ENCODE measurements at regions not wholly inside any gene's neighbourhood (a gene's known extent, or its start where the extent isn't known, plus 50 kb on each side); places are given as distances from the start of the nearest gene placed in this dataset.
A peak's percentile ranks its signal among the peaks of the same experiment; 100 is the strongest.

GRCh38 chr1:84759756-84760155 is 69.5 kb upstream of the SSX2IP start:
- no peak for DNase-seq

DNA sequence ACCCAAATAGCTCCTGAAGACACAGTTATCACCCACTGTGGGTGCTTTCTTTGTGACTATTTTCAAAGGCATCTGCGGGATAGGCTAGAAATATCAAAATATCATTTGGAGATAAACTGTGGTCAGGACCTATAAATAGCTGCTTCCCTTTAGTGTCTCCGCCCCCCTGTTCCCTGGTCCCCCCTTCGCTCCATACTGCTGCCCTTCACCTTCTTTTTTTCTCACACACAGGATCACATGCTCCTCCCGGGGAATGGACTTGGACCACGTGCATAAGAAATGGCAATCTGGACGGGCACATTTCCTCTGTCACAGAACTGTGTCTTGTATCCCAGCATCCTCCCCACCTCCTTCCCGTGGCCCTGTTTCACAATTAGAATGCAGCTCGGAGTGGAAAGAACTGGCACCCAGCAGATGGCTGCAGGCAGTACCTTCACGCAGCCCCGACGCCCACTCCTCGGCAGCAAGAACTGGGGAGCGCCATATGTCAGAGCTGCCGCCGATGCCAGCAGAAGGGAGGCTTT is 68.8 kb upstream of the SSX2IP start:
- DNase-seq, result peak; percentile 48

GRCh38 chr1:84758476-84758875 is 68.2 kb upstream of the SSX2IP start:
- DNase-seq, result no peak

- DNase-seq, result no peak
These were observed 67.0 kb upstream of the SSX2IP start for GRCh38 chr1:84757301-84757700.

GRCh38 chr1:84756455-84757082 is 66.3 kb upstream of the SSX2IP start:
- no peak for DNase-seq

DNA sequence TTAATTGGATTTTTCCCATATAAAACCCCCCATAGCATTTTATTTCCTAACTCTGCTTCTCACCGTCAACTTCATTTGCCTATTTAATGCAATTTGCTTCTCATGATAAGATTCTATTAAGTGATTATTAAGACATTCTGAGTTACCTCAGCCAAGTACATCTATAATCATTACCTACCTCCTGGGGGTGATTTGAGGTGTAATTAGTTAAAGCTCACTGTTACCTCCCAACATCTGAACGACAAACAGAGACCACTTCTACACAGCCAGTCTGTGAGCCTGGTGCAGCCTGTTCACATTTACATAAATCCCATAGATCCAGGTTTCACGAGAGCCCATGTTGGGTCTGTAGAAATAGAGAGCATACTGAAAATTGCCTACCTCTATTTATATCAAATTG is 65.7 kb upstream of the SSX2IP start:
- no peak for DNase-seq

GRCh38 chr1:84755216-84755615 is 65.0 kb upstream of the SSX2IP start:
- no peak for DNase-seq

GRCh38 chr1:84754386-84754703 is 64.1 kb upstream of the SSX2IP start:
- no peak for DNase-seq

GRCh38 chr1:84753516-84754385 is 63.5 kb upstream of the SSX2IP start:
- DNase-seq, result peak; percentile 82

GRCh38 chr1:84750110-84750730 is 60.0 kb upstream of the SSX2IP start:
- DNase-seq, result no peak

GRCh38 chr1:84749427-84749826 is 59.2 kb upstream of the SSX2IP start:
- peak; percentile 12 for DNase-seq

DNA sequence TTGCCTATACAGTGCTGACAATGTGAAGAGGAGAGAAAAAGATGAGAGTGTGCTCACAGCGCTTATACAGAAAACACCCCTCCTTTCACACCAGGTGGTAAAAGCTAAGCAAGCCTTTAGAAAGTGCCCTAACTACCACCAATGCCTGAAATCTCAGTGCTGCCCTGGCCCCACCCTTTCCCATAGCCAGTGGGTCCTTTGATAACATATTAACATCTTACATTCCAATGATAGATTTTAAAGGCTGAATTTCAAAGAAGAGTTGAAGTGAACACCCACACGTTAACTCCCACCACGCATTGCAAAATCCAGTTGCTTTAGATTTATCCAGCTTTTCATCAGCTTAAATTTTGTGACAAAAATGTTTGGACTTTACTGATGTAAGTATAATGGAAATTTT is 58.1 kb upstream of the SSX2IP start:
- DNase-seq, result no peak

DNA sequence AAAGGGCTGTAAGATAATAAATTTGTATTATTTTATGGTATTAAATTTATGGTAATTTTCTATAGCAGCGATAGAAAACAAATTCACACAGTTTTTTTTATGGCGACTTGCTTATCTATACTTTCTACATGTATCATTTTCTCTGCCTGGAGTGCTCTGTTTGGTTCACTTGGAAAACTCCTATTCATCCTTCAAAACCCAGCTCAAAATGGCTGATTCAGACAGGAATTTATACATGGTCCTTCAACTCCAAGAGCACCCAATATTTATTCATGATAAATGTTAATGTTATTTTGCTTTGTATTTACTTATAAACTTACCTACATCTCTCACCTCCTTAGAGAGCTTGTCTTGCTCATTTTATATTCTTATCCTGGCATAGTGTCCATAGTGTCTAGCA is 55.6 kb upstream of the SSX2IP start:
- DNase-seq, result no peak

GRCh38 chr1:84743896-84744295 is 53.6 kb upstream of the SSX2IP start:
- DNase-seq, result no peak

DNA sequence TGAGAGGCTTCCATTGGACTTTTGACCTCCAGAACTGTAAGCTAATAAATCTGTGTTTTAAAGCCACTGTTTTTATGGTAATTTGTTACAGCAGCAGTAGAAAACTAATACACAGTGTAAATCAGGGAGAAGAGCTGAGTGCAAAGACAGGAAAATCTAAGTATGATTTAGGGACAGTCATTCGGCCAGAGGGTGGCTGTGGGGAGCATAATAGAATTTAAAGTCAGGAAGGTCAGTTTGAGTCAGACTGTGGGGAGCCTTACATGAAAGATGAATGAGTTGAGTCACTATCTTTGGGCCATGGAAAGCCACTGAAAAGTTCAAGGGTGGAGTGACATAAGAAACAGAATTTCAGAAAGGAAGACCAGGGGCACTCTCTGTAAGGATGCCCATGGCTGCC is 52.4 kb upstream of the SSX2IP start:
- DNase-seq, result peak; percentile 32

DNA sequence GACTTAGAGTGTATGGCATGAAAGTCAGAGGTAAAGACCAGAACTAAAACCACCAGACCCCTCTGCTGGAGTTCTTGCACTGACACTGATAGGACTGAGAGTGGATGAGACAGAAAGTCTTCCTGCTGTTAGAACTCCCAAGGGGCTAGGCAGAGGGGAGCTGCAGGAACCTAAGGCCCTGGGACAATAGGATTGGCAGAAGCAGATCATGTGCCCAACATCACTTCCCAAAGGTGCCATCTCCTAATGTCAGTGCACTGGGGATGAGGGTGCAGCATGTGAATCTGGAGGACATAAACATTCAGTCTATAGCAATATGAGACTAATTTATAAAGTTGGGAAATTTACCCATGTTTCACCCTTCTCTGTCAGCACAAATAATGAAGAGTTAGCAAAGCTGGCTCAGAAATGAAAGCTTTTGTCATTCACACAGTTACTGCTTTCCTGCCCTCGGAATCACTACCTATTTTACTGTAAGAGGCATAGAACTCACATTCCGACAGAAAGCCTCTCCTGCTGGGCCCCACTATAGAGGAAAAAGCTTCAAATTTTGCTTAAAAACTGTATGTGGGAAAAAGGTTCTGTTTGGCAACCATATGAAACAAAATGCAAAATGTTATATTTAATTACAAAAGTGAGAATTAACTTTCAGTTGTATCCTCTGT is 49.9 kb upstream of the SSX2IP start:
- no peak for DNase-seq

Data from activated CD4-positive, alpha-beta T cell treated with anti-CD3 and anti-CD28 coated beads for 48 hours (primary cell).